ENCODE measurements at regions not wholly inside any gene's neighbourhood (a gene's known extent, or its start where the extent isn't known, plus 50 kb on each side); places are given as distances from the start of the nearest gene placed in this dataset.

GRCh38 chr4:75248770-75249407 is 265.3 kb downstream of the RCHY1 start:
- Histone ChIP-seq H3K4me1 (ENCODE audit: control insufficient read depth in 2 of 2, insufficient read depth in 2 of 2, low read length in 2 of 2) (peaks cover 17 to 22% of the 10 kb centered on the region in 2 donors), H4K20me1 (ENCODE audit: control insufficient read depth, insufficient read depth, low read length, poor library complexity, severe bottlenecking) (no peaks in the 10 kb centered on the region), H3K36me3 (replicated peaks in 1 of 2; ENCODE audit: control extremely low read depth in 1 of 2, control insufficient read depth in 1 of 2, extremely low read depth in 1 of 2, insufficient read depth in 2 of 2, low read length in 1 of 2) (no peaks in the 10 kb centered on the region), H3K9ac (ENCODE audit: low read length) (no peak overlapping the region), H3K79me2 (ENCODE audit: control insufficient read depth, insufficient read depth, low read length) (no peaks in the 10 kb centered on the region), H2AFZ (ENCODE audit: insufficient read depth, low read depth, low read length, poor library complexity, severe bottlenecking) (no peak overlapping the region), H3K9me3 (ENCODE audit: control extremely low read depth in 1 of 3, control insufficient read depth in 2 of 3, insufficient read depth in 1 of 3, low read length in 2 of 3) (no peaks in the 10 kb centered on the region), H3K4me3 (ENCODE audit: control extremely low read depth in 1 of 5, extremely low read depth in 1 of 5, insufficient read depth in 1 of 5, low read depth in 2 of 5, low read length in 4 of 5) (no peak overlapping the region), H3K27me3 (replicated peaks in 1 of 4; ENCODE audit: control extremely low read depth in 1 of 4, control insufficient read depth in 3 of 4, insufficient read depth in 4 of 4, low read length in 3 of 4) (peaks cover 0 to 8% (median 6%) of the 10 kb centered on the region in 4 experiments), H3K4me2 (replicated peaks; ENCODE audit: low read depth, low read length, poor library complexity, severe bottlenecking) (no peak overlapping the region), H3K27ac (ENCODE audit: low read length in 2 of 2) (no peak overlapping the region)
- intact Hi-C loops (cut with micrococcal nuclease), result no loop called here
- Mint-ChIP-seq H3K4me3 (no peak overlapping the region), H3K4me1 (peaks cover 22% of the 10 kb centered on the region), H3K27ac (no peak overlapping the region), H3K27me3 (peaks cover 28% of the 10 kb centered on the region), H3K9me3 (ENCODE audit: insufficient read depth) (peaks cover 2% of the 10 kb centered on the region)
- ChIA-PET POLR2A (no interaction called here), CTCF (no interaction called here)
- DNase-seq (no peak), ATAC-seq (ENCODE audit: low read depth) (no peak)
- no peak for TF ChIP-seq EZH2 (IDR thresholded peaks at IDR 0.05; ENCODE audit: borderline replicate concordance, insufficient read depth, low read depth, low read length, poor library complexity, severe bottlenecking)
- no peak for TF ChIP-seq CTCF (IDR thresholded peaks at IDR 0.05)
- WGBS (ENCODE audit: insufficient coverage), result no CpG with 5 or more reads among the region's 2 CpGs

- Mint-ChIP-seq H3K4me1 (no peaks in the 10 kb centered on the region), H3K27me3 (peaks cover 23% of the 10 kb centered on the region), H3K4me3 (no peak overlapping the region), H3K27ac (no peak overlapping the region), H3K9me3 (ENCODE audit: insufficient read depth) (no peaks in the 10 kb centered on the region)
- intact Hi-C loops (cut with micrococcal nuclease), result no loop called here
- DNase-seq (no peak), ATAC-seq (ENCODE audit: low read depth) (no peak)
- Histone ChIP-seq H3K9me3 (ENCODE audit: control extremely low read depth in 1 of 3, control insufficient read depth in 2 of 3, insufficient read depth in 1 of 3, low read length in 2 of 3) (no peaks in the 10 kb centered on the region), H3K27ac (ENCODE audit: low read length in 2 of 2) (no peak overlapping the region), H3K4me3 (ENCODE audit: control extremely low read depth in 1 of 5, extremely low read depth in 1 of 5, insufficient read depth in 1 of 5, low read depth in 2 of 5, low read length in 4 of 5) (no peak overlapping the region), H3K36me3 (replicated peaks in 1 of 2; ENCODE audit: control extremely low read depth in 1 of 2, control insufficient read depth in 1 of 2, extremely low read depth in 1 of 2, insufficient read depth in 2 of 2, low read length in 1 of 2) (no peaks in the 10 kb centered on the region), H3K4me2 (replicated peaks; ENCODE audit: low read depth, low read length, poor library complexity, severe bottlenecking) (no peak overlapping the region), H2AFZ (ENCODE audit: insufficient read depth, low read depth, low read length, poor library complexity, severe bottlenecking) (no peak overlapping the region), H3K27me3 (replicated peaks in 1 of 4; ENCODE audit: control extremely low read depth in 1 of 4, control insufficient read depth in 3 of 4, insufficient read depth in 4 of 4, low read length in 3 of 4) (peaks cover 0 to 6% (median 1%) of the 10 kb centered on the region in 4 experiments), H3K4me1 (ENCODE audit: control insufficient read depth in 2 of 2, insufficient read depth in 2 of 2, low read length in 2 of 2) (no peaks in the 10 kb centered on the region), H3K9ac (ENCODE audit: low read length) (no peak overlapping the region), H4K20me1 (ENCODE audit: control insufficient read depth, insufficient read depth, low read length, poor library complexity, severe bottlenecking) (no peaks in the 10 kb centered on the region), H3K79me2 (ENCODE audit: control insufficient read depth, insufficient read depth, low read length) (no peaks in the 10 kb centered on the region)
- CTCF ChIA-PET, result no interaction called here
- 100% methylated on average over 1 of the region's 6 CpGs for WGBS (ENCODE audit: insufficient coverage)
- POLR2A ChIA-PET, result no interaction called here
- TF ChIP-seq CTCF (IDR thresholded peaks at IDR 0.05) (no peak), EZH2 (IDR thresholded peaks at IDR 0.05; ENCODE audit: borderline replicate concordance, insufficient read depth, low read depth, low read length, poor library complexity, severe bottlenecking) (no peak)
These were observed 269.9 kb downstream of the RCHY1 start for GRCh38 chr4:75244325-75244724.
